GM23248 (cell line): ENCODE measurements at regions not wholly inside any gene's neighbourhood (a gene's known extent, or its start where the extent isn't known, plus 50 kb on each side); places are given as distances from the start of the nearest gene placed in this dataset.

Source experiments
- DNase-seq: peaks from one replicate; pipeline ENCODE4 v3.0.0-alpha.2; 2015
- H2AFZ ChIP-seq: fragments of 200-600 bp; sonication (generic); 2 replicates; pipeline ENCODE4 v1.6.1; 2016; ENCODE audit warnings: antibody characterized with exemption
- H3F3A ChIP-seq: fragments of 200-600 bp; sonication (generic); 2 replicates; pipeline ENCODE4 v1.6.1; 2016; ENCODE audit warnings: mild to moderate bottlenecking, antibody characterized with exemption, mixed run types; ENCODE audit not compliant: insufficient read depth
- H3K27ac ChIP-seq: fragments of 200-600 bp; sonication (generic); 2 replicates; pipeline ENCODE4 v1.5.1; 2016; ENCODE audit warnings: mild to moderate bottlenecking
- H3K27me3 ChIP-seq: fragments of 200-600 bp; sonication (generic); replicated peaks from 2 replicates; pipeline ENCODE4 v1.6.1; 2016; ENCODE audit warnings: mild to moderate bottlenecking; ENCODE audit not compliant: insufficient read depth
- H3K36me3 ChIP-seq: fragments of 200-600 bp; sonication (generic); 2 replicates; pipeline ENCODE4 v1.6.1; 2016; ENCODE audit warnings: low read depth, mild to moderate bottlenecking
- H3K4me1 ChIP-seq: fragments of 200-600 bp; sonication (generic); 2 replicates; pipeline ENCODE4 v1.6.1; 2016; ENCODE audit warnings: mild to moderate bottlenecking; ENCODE audit not compliant: insufficient read depth
- H3K4me2 ChIP-seq: fragments of 200-600 bp; sonication (generic); one replicate; pipeline ENCODE4 v1.6.1; 2016; ENCODE audit warnings: mild to moderate bottlenecking; ENCODE audit not compliant: unreplicated experiment
- H3K4me3 ChIP-seq: fragments of 200-600 bp; sonication (generic); 2 replicates; pipeline ENCODE4 v1.5.1; 2016; ENCODE audit warnings: mild to moderate bottlenecking
- H3K79me2 ChIP-seq: fragments of 200-600 bp; sonication (generic); 2 replicates; pipeline ENCODE4 v1.6.1; 2016; ENCODE audit warnings: mild to moderate bottlenecking; ENCODE audit not compliant: insufficient read depth
- H3K9ac ChIP-seq: fragments of 200-600 bp; sonication (generic); 2 replicates; pipeline ENCODE4 v1.6.1; 2016; ENCODE audit warnings: mild to moderate bottlenecking
- H3K9me2 ChIP-seq: fragments of 200-600 bp; sonication (generic); 2 replicates; pipeline ENCODE4 v1.6.1; 2016; ENCODE audit warnings: mixed run types, mild to moderate bottlenecking, moderate library complexity; ENCODE audit not compliant: insufficient read depth
- H3K9me3 ChIP-seq: fragments of 200-600 bp; sonication (generic); one replicate; pipeline ENCODE4 v1.6.1; 2017; ENCODE audit warnings: low read depth
- H4K20me1 ChIP-seq: fragments of 200-600 bp; sonication (generic); 2 replicates; pipeline ENCODE4 v1.6.0; 2016; ENCODE audit not compliant: insufficient read depth
- EZH2 ChIP-seq: fragments of 200-600 bp; sonication (generic); IDR thresholded peaks from 2 replicates; pipeline ENCODE4 v1.6.1; 2018; ENCODE audit warnings: antibody characterized with exemption, mild to moderate bottlenecking; ENCODE audit not compliant: insufficient read depth, poor library complexity, severe bottlenecking
- EZH2phosphoT487 ChIP-seq: fragments of 200-600 bp; sonication (generic); IDR thresholded peaks from 2 replicates; pipeline ENCODE4 v1.6.1; 2018; ENCODE audit warnings: antibody characterized with exemption, moderate library complexity, mild to moderate bottlenecking, low read depth; ENCODE audit not compliant: insufficient read depth
- WGBS, 2 experiments: methylation state at CpG; one replicate each; pipeline ENCODE4 v1.1.6; 2015 to 2017; ENCODE audit warnings: low lambda C conversion rate in 2 of 2, low coverage in 1 of 2; ENCODE audit errors: missing lambda C conversion rate in 2 of 2; 5-methylcytosine and 5-hydroxymethylcytosine counted together
- in situ Hi-C: fragments of 300-500 bp; cut with MboI; formaldehyde crosslinking; loops from 2 replicates; pipeline ENCODE4 v1.15.0; 2020

GRCh38 chr17:74078363-74078941 is 125.0 kb upstream of the RPL38 start:
- no peak overlapping the region for H3K27ac ChIP-seq
- H2AFZ ChIP-seq, result no peak overlapping the region
- no peak overlapping the region for H3K4me2 ChIP-seq
- H3K9ac ChIP-seq, result no peak overlapping the region
- no peaks in the 10 kb centered on the region for H3K9me2 ChIP-seq
- in situ Hi-C loops, result no loop called here
- DNase-seq, result no peak
- no peaks in the 10 kb centered on the region for H3K27me3 ChIP-seq
- TF ChIP-seq EZH2phosphoT487 (no peak), EZH2 (no peak)
- no peaks in the 10 kb centered on the region for H4K20me1 ChIP-seq
- WGBS, 2 experiments, result 58% methylated on average over 12 of the region's 12 CpGs
- no peaks in the 10 kb centered on the region for H3K36me3 ChIP-seq
- H3K79me2 ChIP-seq, result no peaks in the 10 kb centered on the region
- no peaks in the 10 kb centered on the region for H3K4me1 ChIP-seq
- no peak overlapping the region for H3K4me3 ChIP-seq
- no peaks in the 10 kb centered on the region for H3F3A ChIP-seq
- H3K9me3 ChIP-seq, result no peaks in the 10 kb centered on the region

GRCh38 chr17:74079537-74080300 is 123.8 kb upstream of the RPL38 start:
- H3K36me3 ChIP-seq, result no peaks in the 10 kb centered on the region
- DNase-seq, result no peak
- H4K20me1 ChIP-seq, result no peaks in the 10 kb centered on the region
- in situ Hi-C loops, result no loop called here
- H3K4me2 ChIP-seq, result no peak overlapping the region
- no peak overlapping the region for H3K4me3 ChIP-seq
- H3K27me3 ChIP-seq, result no peaks in the 10 kb centered on the region
- no peaks in the 10 kb centered on the region for H3K9me2 ChIP-seq
- no peak overlapping the region for H3K9ac ChIP-seq
- H3K27ac ChIP-seq, result no peak overlapping the region
- no peak for TF ChIP-seq EZH2
- TF ChIP-seq EZH2phosphoT487, result no peak
- no peak overlapping the region for H2AFZ ChIP-seq
- no peaks in the 10 kb centered on the region for H3F3A ChIP-seq
- WGBS, 2 experiments, result 51 to 64% methylated on average over 11 of the region's 11 CpGs
- H3K9me3 ChIP-seq, result no peaks in the 10 kb centered on the region
- H3K79me2 ChIP-seq, result no peaks in the 10 kb centered on the region
- H3K4me1 ChIP-seq, result no peaks in the 10 kb centered on the region

- Histone ChIP-seq H3K9me3 (no peaks in the 10 kb centered on the region), H3K4me1 (no peaks in the 10 kb centered on the region), H3K9me2 (no peaks in the 10 kb centered on the region), H4K20me1 (no peaks in the 10 kb centered on the region), H2AFZ (no peak overlapping the region), H3K27me3 (no peaks in the 10 kb centered on the region), H3K9ac (no peak overlapping the region), H3K4me3 (no peak overlapping the region), H3K4me2 (no peak overlapping the region), H3K79me2 (no peaks in the 10 kb centered on the region), H3F3A (no peaks in the 10 kb centered on the region), H3K27ac (no peak overlapping the region), H3K36me3 (no peaks in the 10 kb centered on the region)
- WGBS, 2 experiments, result 20 to 23% methylated on average over 14 to 21 of the region's 21 CpGs
- TF ChIP-seq EZH2 (no peak), EZH2phosphoT487 (no peak)
- in situ Hi-C loops, result no loop called here
- no peak for DNase-seq
Measured at GRCh38 chr17:74080656-74081582, 122.6 kb upstream of the RPL38 start.

GRCh38 chr17:74082886-74083285 is 120.6 kb upstream of the RPL38 start:
- Histone ChIP-seq H3K4me2 (no peak overlapping the region), H3F3A (no peaks in the 10 kb centered on the region), H3K27me3 (no peaks in the 10 kb centered on the region), H3K9me3 (no peaks in the 10 kb centered on the region), H4K20me1 (no peaks in the 10 kb centered on the region), H3K36me3 (no peaks in the 10 kb centered on the region), H3K4me1 (no peaks in the 10 kb centered on the region), H3K9me2 (no peaks in the 10 kb centered on the region), H3K9ac (no peak overlapping the region), H3K79me2 (no peaks in the 10 kb centered on the region), H3K4me3 (no peak overlapping the region), H2AFZ (no peak overlapping the region), H3K27ac (no peak overlapping the region)
- WGBS, 2 experiments, result 49 to 53% methylated on average over 7 of the region's 7 CpGs
- in situ Hi-C loops, result no loop called here
- DNase-seq, result no peak
- TF ChIP-seq EZH2phosphoT487 (no peak), EZH2 (no peak)
